GM18870 (cell line): ENCODE measurements at regions not wholly inside any gene's neighbourhood (a gene's known extent, or its start where the extent isn't known, plus 50 kb on each side); places are given as distances from the start of the nearest gene placed in this dataset.
"Not testable (repeated sequence)": the region's sequence is repeated elsewhere in the genome, so short reads cannot be mapped to it uniquely, and the experiment has no call there.

Source experiments
- ATAC-seq: cut with Tn5 transposase; IDR thresholded peaks from one replicate; pipeline ENCODE4 v1.9.1; 2021; ENCODE audit warnings: moderate library complexity; ENCODE audit not compliant: unreplicated experiment

DNA sequence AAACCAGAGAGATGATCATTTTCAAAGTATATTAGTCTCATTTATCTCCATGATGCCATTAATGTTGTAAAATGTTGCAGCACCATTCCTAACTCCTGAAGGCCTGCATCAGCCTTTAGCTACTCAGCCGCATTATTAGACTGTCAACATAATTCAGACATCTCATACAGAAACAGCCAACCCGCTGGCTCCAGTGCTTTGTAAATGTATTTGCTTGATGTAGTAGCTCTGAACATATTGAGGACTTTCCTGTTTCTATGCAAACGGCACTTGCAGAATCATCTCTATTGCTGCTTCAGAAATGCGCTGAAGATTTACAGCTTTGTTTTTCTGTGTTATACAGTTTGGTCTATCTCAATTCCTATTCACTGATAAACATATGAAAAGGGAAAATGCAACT is 372.2 kb downstream of the DSEL start:
- no peak for ATAC-seq

DNA sequence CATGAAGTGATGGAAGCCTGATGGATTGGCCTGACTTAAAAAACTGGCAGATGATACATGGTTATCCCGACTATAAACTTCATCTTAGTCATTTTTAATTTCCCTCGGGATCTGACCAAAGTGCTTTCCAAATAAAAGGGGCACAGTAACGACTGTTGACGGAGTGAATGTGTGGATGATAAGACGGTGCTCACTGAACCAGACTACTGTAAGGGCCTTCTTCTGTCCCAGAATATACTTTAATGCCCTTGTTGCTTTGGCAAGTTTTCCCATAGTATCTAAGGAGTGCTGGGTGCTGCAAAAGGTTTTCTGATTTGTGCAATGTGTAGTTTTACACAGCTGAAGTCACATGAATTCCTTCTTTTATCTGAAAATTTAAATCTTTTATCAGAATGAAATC is 373.5 kb downstream of the DSEL start:
- ATAC-seq = no peak

DNA sequence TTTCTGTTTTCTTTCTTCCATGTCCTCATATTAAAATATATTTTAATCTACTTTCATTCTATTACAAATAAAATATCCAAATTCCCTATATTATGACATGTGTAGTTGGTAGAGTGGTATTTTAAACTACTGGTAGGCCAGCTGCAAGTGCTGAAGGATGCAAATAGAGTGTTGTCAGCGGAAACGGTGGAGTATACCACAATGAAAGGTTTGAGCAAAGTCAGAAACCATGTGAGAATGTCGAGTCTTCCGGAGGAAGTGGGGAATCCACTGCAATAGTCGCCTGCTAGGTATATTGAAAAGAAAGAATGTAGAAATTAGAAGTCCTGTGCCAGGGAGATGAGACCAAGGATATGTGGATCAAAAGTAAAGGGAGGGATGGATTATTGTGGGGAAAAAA is 373.9 kb downstream of the DSEL start:
- ATAC-seq = no peak

DNA sequence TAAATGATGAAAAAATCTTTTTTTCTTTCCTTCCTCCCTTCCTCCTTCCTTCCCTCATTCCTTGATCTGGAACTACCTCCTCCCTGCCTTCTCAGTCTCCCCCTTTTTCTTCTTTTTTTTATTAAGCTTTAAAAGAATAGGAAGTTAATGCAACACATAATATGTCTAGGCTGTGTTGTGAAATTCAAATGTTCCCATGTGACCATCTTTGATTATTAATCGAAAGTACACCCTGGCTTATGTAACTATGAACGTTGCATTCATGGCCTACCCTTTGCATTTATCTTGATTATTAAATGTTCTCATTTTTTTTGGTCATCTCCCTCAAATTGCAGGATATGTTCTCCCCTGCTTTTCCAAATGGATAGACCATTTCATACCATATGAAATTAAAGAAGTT is 376.0 kb downstream of the DSEL start:
- ATAC-seq = no peak

DNA sequence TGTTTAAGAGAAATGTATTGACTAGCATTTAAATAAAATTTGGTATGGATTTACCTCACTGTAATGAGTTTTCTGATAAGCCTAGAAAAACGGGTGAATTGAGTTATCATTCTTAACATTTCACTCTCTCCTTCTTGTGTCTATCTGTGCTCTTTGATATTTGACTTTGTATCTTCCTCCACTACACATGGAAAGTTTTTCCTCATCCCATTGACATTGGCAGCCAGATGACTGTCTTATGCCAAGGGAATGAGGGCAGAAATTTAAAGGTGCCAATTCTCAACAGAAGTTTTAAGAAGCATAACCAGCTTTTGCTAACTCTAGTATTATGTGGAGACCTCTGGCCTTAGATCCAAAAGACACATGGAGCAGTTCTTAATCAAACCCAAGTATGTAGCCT is 376.6 kb downstream of the DSEL start:
- no peak for ATAC-seq

DNA sequence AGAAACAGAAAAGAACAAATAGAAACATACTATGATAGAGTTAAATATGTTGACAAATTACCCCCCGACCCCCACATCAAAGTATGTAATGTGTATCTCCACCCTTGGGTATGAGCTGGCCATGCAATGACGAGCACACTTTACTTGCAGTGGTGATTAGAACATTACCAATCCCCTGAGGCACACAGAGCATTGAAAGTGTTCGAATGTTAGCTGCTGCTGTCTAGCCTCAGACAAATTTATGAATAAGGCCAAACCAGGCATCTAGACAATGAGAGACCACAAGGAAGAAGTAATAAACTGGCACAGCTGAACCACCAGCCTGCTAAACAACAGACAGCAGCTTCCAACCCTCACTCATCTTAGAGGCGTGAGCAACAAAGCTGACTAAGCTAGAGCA is 380.5 kb downstream of the DSEL start:
- no peak for ATAC-seq

DNA sequence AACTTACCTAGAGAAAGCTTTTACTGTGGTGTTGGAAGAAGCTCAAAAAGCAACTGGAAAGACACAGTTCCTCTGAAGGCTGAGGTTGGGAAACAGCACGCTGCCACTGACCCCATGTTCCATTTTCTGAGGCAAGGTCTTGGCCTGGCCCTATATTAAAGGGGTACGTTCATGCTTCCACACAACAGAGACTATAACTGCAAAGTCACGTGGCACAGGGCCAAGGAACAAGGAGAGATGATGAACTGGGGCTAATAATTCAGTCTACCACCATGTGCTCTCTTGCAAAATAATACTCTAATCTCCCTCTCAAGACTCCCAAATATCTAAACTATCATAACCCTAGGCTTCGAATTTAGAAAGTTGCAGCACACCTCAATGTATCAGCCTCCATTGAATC is 381.6 kb downstream of the DSEL start:
- ATAC-seq = no peak

DNA sequence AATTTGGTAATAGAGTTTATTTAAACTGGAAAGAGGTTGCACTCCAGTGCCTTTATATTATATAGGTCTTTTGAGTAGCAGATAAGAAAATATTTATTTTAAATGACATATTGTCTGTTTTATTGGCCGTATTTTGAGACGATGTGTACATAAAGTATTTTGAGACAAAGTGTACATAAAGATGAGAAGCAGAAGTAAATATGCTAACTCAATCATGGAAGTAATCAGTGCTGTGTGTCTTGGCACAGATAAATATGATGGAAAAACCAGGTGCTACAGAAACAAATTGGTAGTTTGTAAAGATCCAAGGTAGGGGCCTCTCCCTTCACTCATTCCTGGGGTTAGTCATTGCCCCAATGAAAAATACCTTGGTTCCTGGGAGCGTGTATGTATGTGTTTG is 382.9 kb downstream of the DSEL start:
- no peak for ATAC-seq

DNA sequence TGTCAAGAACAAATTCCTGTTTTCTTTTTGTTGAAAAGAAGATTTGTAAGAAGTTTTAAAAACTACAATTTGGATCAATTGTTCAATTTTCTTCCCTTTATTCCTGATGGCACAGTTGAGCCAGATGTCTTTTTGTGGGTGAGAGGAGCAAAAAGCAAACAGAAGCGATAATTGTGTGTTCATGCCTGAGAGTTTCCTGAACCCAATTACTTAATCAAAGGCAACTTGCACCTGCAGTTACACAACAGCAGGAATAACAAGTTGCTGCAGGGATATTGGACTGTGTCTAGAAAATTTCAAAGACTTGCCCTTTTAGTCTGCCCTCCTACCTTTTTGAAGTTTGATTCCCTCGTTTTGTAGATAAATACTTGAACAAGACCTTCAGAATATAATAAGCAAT is 383.6 kb downstream of the DSEL start:
- ATAC-seq = no peak

DNA sequence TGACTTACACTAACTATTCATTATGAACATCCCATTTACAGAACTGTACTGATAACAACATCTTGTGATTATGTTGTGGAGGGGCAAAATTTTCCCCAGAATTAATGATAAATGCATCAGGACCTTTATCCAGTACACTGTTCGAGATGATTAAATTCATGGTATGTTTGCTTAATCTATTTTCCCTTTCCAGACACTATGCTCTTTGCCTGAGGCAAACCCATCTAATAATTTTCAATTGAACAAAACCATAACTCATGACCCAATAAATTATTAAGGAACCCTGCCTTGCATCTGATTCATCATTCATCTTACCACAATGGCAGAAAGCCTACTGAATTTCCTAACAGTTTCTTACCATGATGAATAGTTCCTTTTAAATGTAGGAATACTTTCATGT is 385.0 kb downstream of the DSEL start:
- no peak for ATAC-seq

DNA sequence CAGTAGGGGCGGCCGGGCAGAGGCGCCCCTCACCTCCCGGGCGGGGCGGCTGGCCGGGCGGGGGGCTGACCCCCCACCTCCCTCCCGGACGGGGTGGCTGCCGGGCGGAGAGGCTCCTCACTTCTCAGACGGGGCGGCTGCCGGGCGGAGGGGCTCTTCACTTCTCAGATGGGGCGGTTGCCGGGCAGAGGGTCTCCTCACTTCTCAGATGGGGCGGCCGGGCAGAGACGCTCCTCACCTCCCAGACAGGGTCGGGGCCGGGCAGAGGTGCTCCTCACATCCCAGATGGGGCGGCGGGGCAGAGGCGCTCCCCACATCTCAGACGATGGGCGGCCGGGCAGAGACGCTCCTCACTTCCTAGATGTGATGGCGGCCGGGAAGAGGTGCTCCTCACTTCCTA is 389.8 kb downstream of the DSEL start:
- ATAC-seq = not testable (repeated sequence)

DNA sequence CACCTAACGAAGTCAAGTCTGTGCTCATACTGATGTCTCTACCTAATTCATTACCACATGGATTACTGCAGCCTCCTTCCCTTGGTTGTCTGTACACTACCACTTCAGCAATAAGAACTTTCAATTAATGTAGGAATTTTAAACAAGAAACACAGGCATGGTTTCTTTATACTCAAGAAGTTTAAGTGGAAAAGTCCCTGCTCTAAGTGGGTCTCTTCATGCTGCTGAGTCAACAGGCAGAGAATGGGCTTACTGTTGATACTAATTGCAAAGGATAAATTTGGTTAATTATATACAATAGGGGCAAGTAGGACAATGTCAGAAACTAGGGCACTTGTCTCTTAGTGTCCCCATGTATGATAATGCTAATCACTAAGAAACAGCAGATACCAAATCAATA is 392.6 kb downstream of the DSEL start:
- no peak for ATAC-seq

DNA sequence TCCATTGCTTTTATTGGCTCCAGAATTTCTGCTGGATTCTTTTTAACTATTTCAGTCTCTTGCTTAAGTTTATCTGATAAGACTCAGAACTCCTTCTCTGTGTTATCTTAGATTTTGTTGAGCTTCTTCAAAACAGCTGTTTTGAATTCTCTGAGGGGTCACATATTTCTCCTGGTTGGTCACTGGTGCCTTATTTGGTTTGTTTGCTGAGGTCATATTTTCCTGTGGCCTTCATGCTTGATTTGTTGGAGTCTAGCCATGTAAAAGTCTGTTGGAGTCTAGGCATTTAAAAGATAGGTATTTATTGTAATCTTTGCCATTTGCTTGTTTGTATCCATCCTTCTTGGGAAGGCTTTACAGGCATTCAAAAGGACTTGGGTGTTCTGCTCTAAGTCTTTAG is 398.7 kb downstream of the DSEL start:
- ATAC-seq = no peak

DNA sequence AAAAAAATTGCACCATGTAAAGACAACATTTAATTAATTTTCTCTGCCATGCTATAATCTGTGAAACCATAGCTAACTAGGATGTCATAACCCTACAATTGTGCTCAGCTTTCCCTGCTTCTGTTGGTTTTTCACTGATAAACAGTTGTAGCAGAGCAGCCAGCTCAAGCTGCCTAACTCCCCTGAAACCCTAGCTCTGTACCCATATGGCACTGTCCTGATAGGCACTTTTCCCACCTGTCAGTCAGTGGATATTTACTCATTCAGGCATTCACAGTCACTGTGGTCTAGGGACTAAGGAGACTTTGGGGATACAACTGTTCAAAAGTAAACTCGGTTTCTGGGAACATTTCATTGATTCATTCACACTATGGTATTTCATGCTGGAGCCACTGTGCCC is 407.0 kb downstream of the DSEL start:
- no peak for ATAC-seq

DNA sequence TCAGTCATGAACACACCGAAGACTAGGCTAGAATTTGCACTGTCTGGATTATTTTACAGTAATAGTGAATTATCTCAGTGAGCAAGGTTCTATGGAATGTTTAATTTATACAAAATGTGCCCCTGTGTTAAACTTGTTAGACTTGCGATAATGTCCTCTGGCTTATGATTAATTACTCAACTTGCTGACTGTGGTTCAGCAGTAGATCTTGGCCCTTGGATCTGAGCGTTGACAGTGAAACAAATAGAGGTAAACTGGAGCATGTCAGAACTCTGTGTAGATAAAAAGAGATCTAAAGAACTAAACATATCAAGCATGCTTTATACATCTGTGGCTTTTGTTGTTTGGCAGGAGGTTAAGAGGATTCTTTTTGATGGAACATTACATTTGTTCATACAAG is 407.6 kb downstream of the DSEL start:
- no peak for ATAC-seq

DNA sequence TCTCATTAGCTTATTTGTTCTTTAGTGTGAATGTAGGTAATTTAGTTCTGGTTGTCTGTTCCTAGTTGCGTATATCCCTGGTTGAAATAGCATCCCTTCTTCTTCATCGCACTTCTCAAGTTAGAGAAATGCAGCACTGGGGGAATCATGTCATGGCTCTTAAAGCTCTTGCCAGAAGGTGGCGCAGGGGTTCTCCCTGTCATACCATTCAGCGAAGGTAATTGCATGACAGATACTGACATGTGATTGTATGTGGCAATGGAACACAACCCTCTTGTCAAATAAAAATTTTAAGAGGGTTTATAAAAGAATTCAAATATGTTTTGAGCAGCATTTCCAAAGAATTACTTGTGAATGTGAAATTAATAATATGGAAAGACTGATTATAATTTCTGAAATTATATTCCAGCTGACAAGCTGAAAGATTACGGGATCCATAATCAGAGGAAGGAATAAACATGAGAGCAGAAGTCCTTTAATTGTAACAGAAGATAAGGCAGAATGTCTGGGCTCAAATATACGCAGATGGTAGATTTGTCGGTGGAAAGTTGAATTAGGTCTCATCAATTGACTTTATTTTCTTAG is 411.7 kb downstream of the DSEL start:
- ATAC-seq = peak; percentile 90

DNA sequence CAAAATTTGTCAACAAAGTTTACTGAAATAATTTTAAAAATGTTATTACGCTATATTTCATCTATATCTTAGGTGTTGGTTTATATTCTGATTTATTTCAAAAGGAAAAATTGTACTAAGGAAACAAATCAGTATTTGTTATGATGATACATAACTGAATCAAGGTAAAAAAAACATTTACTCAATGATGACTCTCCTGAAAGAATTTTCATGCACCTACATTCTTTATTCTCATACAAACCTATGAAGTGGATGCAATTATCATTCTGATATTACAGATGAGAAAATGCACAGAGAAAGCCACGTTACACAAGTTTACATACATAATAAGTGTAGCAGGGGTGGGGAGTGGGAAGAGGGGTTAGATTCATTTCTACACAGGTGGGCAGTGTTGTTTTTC is 422.4 kb downstream of the DSEL start:
- no peak for ATAC-seq

DNA sequence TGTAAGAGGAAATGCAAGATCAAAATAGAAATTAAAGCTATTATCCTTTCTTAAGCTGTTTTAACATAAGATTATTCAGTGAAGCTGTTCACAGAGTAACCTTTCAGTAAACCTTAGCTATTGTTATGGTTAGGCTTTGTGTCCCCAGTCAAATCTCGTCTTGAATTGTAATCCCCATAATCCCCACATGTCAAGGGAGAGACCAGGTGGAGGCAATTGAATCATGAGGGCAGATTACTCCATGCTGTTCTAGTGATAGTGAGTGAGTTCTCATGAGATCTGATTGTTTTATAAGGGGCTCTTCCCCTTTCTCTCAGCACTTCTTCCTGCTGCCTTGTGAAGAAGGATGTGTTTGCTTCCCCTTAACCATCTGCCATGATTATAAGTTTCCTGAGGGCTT is 424.4 kb downstream of the DSEL start:
- no peak for ATAC-seq

DNA sequence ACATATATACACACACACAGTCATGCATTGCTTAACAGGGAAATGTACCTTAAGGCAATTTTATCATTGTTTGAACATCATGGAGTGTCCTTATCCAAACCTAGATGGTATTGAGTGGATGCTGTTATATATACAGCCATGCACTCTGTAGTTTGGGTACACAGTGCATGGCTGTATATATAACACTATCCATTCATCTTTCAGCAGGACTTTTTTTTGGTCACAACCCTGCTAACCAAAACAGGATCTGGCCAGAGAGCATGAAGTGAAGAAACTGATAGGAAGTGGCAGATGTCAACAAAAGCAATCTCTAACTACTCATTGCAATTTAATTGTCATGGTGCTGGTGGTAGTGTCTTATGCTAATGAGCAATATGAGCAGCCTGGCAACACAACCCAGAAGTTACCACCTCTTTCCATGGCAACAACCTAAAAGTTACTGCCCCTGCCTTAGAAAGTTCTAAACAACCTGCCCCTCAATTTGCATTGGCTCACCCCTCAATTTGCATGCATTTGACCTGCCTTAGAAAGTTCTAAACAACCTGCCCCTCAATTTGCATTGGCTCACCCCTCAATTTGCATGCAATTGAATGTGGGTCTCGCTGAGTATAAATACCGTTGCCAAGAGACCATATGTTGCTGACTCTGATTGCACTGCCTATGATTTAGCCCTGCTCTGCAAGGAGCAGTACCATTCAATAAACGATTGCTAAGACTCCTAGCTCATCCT is 434.9 kb downstream of the DSEL start:
- ATAC-seq = no peak

DNA sequence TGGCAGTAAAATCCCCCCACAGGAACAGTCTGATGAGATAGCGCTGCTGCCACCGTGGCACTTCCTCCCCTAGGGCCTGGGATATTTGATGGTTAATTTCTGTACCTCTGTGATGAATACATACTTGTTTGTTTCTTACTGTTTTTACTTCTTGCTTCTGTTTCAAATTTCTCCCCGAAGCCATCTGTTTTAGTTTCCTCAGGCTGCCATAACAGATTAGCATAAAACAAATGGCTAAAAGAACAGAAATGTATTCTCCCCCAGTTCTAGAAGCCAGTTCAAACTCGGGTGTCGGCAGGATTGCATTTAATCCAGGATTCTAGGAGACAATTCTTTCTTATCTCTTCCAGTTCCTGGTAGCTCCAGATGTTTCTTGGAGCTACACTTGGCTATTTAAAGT is 435.9 kb downstream of the DSEL start:
- no peak for ATAC-seq

DNA sequence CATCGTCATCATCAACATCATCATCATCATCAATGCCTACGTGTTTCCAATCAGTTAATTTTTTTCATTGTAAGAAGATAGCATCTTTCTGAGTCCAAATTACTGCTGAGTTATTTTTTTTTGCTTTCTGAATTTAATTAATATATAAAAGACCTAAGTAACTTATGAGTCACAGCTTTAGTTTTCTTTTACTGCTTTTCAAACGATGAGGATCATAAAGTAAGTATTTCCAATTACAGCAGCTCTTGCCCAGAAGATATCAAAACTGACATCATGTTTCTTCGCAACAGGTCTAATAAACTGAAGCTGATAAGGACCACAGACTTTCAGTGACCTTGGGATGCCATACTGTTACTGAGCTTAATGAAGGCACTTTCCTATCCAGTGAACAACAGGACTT is 442.2 kb downstream of the DSEL start:
- no peak for ATAC-seq

DNA sequence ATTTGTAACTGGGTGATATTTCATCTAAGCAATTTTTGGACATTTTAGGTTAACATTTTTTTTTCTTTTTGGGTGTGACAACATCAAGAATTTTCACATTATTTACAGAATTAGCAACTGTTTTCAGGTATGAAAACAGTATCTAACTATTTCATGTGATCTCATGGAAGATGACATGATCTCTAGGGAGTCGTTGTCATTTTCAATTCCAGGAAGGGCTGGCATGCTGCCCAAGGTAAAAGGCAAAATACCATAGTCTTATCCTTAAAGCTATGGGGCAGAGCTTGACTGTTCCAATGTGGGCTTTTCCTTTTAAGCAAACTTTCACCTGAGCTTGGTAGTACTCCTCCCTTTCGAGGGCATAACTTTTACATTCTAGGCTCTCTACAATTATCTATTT is 443.7 kb downstream of the DSEL start:
- no peak for ATAC-seq

DNA sequence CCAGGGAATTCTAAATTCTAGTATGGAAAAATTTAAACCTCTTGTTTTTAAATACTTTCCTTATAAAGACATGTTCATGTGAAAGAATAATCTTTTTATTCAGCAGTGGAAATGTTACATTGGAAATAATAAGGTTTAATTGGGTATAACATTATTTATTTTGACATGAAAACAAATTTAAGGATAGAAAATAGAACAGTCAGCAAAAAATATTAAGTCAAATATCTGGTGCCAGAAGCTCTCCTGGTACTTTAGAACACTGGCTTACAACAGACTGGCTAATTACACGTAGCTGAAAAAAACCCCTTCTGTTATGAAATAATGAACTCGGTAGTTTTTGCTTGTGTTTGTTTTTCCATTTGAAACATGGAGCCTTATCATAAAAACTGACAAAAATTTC is 447.9 kb downstream of the DSEL start:
- no peak for ATAC-seq
